HepG2 (cell line): ENCODE measurements at regions not wholly inside any gene's neighbourhood (a gene's known extent, or its start where the extent isn't known, plus 50 kb on each side); places are given as distances from the start of the nearest gene placed in this dataset.

ENCODE experiments used
- ADNP ChIP-seq: sonication (generic); formaldehyde crosslinking; IDR thresholded peaks from 2 replicates; pipeline ENCODE4 v1.4.0; 2020; ENCODE audit warnings: missing genetic modification reagents
- CBX5 ChIP-seq: sonication (generic); formaldehyde crosslinking; IDR thresholded peaks from 2 replicates; pipeline ENCODE4 v1.4.0; 2020; ENCODE audit warnings: missing genetic modification reagents, borderline replicate concordance
- FOXC1 ChIP-seq: sonication (generic); formaldehyde crosslinking; IDR thresholded peaks from 2 replicates; pipeline ENCODE4 v1.8.0; 2022; ENCODE audit warnings: mild to moderate bottlenecking, missing genetic modification reagents, borderline replicate concordance
- HDAC2 ChIP-seq: sonication (generic); formaldehyde crosslinking; IDR thresholded peaks from 2 replicates; pipeline ENCODE4 v1.4.0; 2020; ENCODE audit warnings: missing genetic modification reagents
- HOXA9 ChIP-seq: sonication (generic); formaldehyde crosslinking; IDR thresholded peaks from 2 replicates; pipeline ENCODE4 v1.8.1; 2022; ENCODE audit warnings: missing genetic modification reagents, mild to moderate bottlenecking, moderate library complexity, borderline replicate concordance
- ISX ChIP-seq: sonication (generic); formaldehyde crosslinking; conservative IDR thresholded peaks from 2 replicates; pipeline ENCODE4 v1.5.0; 2020; ENCODE audit warnings: missing genetic modification reagents
- MBNL3 ChIP-seq: fragments of 250-450 bp; sonication (Bioruptor Pico); conservative IDR thresholded peaks from 2 replicates; pipeline ENCODE4 v1.8.0; 2022; ENCODE audit warnings: mild to moderate bottlenecking, inconsistent platforms
- NR2C2 ChIP-seq: sonication (generic); formaldehyde crosslinking; IDR thresholded peaks from 2 replicates; pipeline ENCODE4 v1.4.0; 2020; ENCODE audit warnings: missing genetic modification reagents, mild to moderate bottlenecking, moderate library complexity, borderline replicate concordance
- POGZ ChIP-seq: sonication (generic); formaldehyde crosslinking; IDR thresholded peaks from 2 replicates; pipeline ENCODE4 v1.4.0; 2020; ENCODE audit warnings: mild to moderate bottlenecking, missing genetic modification reagents
- SMYD3 ChIP-seq: sonication (generic); formaldehyde crosslinking; IDR thresholded peaks from 2 replicates; pipeline ENCODE4 v1.8.1; 2023; ENCODE audit warnings: mild to moderate bottlenecking, missing genetic modification reagents
- TRIM22 ChIP-seq: fragments of 450-650 bp; IDR thresholded peaks from 2 replicates; pipeline ENCODE4 v1.6.1; 2017
- ZNF264 ChIP-seq: sonication (generic); formaldehyde crosslinking; IDR thresholded peaks from 2 replicates; pipeline ENCODE4 v1.4.0; 2020; ENCODE audit warnings: missing genetic modification reagents
- ZNF350 ChIP-seq: sonication (generic); formaldehyde crosslinking; IDR thresholded peaks from 2 replicates; pipeline ENCODE4 v1.4.0; 2020; ENCODE audit warnings: mild to moderate bottlenecking, low read depth, missing genetic modification reagents, borderline replicate concordance
- ZNF557 ChIP-seq: sonication (generic); formaldehyde crosslinking; IDR thresholded peaks from 2 replicates; pipeline ENCODE4 v1.4.0; 2020; ENCODE audit warnings: missing genetic modification reagents
- ZNF574 ChIP-seq: sonication (generic); formaldehyde crosslinking; IDR thresholded peaks from 2 replicates; pipeline ENCODE4 v1.4.0; 2020; ENCODE audit warnings: missing genetic modification reagents
- ZNF589 ChIP-seq: sonication (generic); formaldehyde crosslinking; conservative IDR thresholded peaks from 2 replicates; pipeline ENCODE4 v1.8.0; 2022; ENCODE audit warnings: mild to moderate bottlenecking, moderate library complexity, missing genetic modification reagents
- ZNF704 ChIP-seq: sonication (generic); formaldehyde crosslinking; IDR thresholded peaks from 2 replicates; pipeline ENCODE4 v1.8.1; 2023; ENCODE audit warnings: mild to moderate bottlenecking, inconsistent platforms, moderate library complexity, missing genetic modification reagents, borderline replicate concordance
- ZNF737 ChIP-seq: sonication (generic); formaldehyde crosslinking; IDR thresholded peaks from 2 replicates; pipeline ENCODE4 v1.5.0; 2020; ENCODE audit warnings: missing genetic modification reagents, mild to moderate bottlenecking, borderline replicate concordance
- TF ChIP-seq, protein P1 (sequence below): IDR thresholded peaks from 2 replicates; pipeline ENCODE4 v1.4.0; 2020; ENCODE audit warnings: mild to moderate bottlenecking, missing genetic modification reagents
- TF ChIP-seq, protein P2 (sequence below): sonication (generic); formaldehyde crosslinking; IDR thresholded peaks from 2 replicates; pipeline ENCODE4 v1.8.1; 2022; ENCODE audit warnings: mild to moderate bottlenecking, missing genetic modification reagents

DNA sequence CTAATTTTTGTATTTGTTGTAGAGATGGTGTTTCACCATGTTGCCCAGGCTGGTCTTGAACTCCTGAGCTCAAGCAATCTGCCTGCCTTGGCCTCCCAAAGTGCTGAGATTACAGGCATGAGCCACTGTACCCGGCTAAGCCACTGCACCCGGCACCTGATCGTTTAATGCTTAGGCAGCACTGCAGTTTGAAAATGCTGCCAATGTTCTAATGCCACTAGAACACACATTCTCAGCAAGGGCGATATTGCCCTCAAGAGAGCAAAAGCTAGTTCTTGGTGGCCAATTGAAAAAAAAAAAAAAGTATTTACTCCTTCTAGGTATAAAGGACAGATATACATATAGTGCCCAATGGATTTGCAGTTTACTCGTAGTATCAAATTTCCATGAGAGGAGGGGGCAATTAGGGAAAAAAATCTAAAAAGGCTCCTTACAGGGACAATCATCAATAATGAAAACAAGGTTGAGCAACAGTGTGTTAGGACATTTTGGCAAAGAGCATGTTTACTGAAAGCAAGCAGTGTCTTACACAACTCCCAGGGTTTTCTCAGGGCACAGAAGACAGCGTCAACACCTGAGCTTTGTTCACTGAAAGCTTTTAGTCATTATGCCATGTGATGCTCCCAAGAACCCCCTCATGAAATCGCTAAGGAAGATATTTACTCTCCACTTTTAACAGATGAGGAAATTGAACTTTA lies 199.9 kb upstream of the PKDCC start (continued):
- no peak for TF ChIP-seq ZNF737 (CRISPR knock-in tag)
- peak; percentile 84 for TF ChIP-seq NR2C2
- TF ChIP-seq CBX5 (CRISPR knock-in tag), result peak; percentile 92; the same call in 1 of the 2 replicates
- TF ChIP-seq, protein P1, sequence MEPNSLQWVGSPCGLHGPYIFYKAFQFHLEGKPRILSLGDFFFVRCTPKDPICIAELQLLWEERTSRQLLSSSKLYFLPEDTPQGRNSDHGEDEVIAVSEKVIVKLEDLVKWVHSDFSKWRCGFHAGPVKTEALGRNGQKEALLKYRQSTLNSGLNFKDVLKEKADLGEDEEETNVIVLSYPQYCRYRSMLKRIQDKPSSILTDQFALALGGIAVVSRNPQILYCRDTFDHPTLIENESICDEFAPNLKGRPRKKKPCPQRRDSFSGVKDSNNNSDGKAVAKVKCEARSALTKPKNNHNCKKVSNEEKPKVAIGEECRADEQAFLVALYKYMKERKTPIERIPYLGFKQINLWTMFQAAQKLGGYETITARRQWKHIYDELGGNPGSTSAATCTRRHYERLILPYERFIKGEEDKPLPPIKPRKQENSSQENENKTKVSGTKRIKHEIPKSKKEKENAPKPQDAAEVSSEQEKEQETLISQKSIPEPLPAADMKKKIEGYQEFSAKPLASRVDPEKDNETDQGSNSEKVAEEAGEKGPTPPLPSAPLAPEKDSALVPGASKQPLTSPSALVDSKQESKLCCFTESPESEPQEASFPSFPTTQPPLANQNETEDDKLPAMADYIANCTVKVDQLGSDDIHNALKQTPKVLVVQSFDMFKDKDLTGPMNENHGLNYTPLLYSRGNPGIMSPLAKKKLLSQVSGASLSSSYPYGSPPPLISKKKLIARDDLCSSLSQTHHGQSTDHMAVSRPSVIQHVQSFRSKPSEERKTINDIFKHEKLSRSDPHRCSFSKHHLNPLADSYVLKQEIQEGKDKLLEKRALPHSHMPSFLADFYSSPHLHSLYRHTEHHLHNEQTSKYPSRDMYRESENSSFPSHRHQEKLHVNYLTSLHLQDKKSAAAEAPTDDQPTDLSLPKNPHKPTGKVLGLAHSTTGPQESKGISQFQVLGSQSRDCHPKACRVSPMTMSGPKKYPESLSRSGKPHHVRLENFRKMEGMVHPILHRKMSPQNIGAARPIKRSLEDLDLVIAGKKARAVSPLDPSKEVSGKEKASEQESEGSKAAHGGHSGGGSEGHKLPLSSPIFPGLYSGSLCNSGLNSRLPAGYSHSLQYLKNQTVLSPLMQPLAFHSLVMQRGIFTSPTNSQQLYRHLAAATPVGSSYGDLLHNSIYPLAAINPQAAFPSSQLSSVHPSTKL (CRISPR knock-in tag), result peak; percentile 99
- no peak for TF ChIP-seq ZNF557 (CRISPR knock-in tag)
- 0 out of 2 replicates have a peak, but pooled peaks have one; percentile 45 for TF ChIP-seq ZNF350 (CRISPR knock-in tag)
- TF ChIP-seq ZNF264 (CRISPR knock-in tag), result peak; percentile 78; the same call in 1 of the 2 replicates
- peak; percentile 56; the same call in 1 of the 2 replicates for TF ChIP-seq FOXC1 (CRISPR knock-in tag)
- TF ChIP-seq TRIM22, result no peak
- TF ChIP-seq, protein P2, sequence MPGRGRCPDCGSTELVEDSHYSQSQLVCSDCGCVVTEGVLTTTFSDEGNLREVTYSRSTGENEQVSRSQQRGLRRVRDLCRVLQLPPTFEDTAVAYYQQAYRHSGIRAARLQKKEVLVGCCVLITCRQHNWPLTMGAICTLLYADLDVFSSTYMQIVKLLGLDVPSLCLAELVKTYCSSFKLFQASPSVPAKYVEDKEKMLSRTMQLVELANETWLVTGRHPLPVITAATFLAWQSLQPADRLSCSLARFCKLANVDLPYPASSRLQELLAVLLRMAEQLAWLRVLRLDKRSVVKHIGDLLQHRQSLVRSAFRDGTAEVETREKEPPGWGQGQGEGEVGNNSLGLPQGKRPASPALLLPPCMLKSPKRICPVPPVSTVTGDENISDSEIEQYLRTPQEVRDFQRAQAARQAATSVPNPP (CRISPR knock-in tag), result no peak
- no peak for TF ChIP-seq ZNF704 (CRISPR knock-in tag)
- TF ChIP-seq MBNL3 (CRISPR knock-in tag), result no peak
- TF ChIP-seq ZNF574 (CRISPR knock-in tag), result peak; percentile 78
- TF ChIP-seq ISX (CRISPR knock-in tag), result no peak
- no peak for TF ChIP-seq HOXA9 (CRISPR knock-in tag)
- TF ChIP-seq HDAC2 (CRISPR knock-in tag), result peak; percentile 98
- no peak for TF ChIP-seq ADNP (CRISPR knock-in tag)
- TF ChIP-seq POGZ (CRISPR knock-in tag), result peak; percentile 91
- no peak for TF ChIP-seq ZNF589
- no peak for TF ChIP-seq SMYD3 (CRISPR knock-in tag)
